HG03457 (cell line): ENCODE measurements at regions not wholly inside any gene's neighbourhood (a gene's known extent, or its start where the extent isn't known, plus 50 kb on each side); places are given as distances from the start of the nearest gene placed in this dataset.

Source experiments
- ATAC-seq: cut with Tn5 transposase; IDR thresholded peaks from one replicate; pipeline ENCODE4 v1.9.1; 2021; ENCODE audit warnings: moderate number of reproducible peaks; ENCODE audit not compliant: unreplicated experiment

GRCh38 chr13:34405410-34406181 lies 536.5 kb upstream of the NBEA start:
- ATAC-seq = no peak

DNA sequence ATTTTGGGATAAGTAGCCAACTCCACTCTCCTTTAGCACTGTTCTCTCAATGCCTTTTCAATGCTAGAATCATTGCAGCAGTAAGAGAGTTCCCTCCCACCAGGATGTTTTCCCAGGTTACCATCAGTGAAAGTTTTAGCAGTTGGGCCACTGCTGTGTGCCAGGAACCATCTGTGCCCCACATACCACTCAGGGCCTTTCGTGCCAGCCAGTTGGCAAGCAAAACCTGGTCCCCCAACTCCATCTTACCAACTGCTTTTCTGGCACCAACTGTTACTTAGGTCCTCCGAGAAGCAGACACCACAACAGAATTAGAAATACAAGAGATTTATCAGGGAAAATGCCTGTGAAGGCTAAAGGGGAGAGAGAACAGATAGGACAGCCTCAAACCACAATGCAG lies 533.4 kb upstream of the NBEA start:
- no peak for ATAC-seq

DNA sequence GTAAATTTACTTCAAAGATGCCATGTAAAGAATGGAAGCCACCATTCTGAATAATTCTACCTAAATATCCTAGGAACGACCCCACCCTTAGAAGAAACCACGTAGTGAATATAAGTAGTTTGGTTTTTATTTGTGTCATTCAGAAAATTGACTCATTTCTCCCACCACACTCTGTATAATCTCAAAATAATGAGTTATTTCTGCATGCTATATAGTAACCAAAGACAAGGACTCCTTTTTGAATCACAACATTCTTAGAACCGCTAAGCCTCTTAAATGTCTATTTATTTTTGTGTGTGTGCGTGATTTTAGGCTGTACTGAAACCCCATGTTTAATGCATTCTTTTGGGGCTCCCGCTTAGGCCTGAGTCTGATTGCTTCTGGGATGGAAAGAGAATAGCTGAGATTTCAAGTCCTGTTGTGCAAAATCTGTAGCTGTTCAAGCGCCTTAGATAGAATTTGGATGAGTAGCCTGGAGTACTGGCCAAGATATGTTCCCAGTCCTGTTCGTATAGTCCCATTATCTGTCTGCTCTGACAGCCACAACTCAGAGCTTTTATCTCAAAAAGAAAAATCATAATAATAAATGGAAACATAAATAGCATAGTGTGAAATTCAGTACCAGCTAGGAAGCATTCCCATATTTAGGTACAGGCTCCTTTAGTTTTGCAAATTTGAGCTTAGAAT lies 532.4 kb upstream of the NBEA start:
- ATAC-seq = no peak

DNA sequence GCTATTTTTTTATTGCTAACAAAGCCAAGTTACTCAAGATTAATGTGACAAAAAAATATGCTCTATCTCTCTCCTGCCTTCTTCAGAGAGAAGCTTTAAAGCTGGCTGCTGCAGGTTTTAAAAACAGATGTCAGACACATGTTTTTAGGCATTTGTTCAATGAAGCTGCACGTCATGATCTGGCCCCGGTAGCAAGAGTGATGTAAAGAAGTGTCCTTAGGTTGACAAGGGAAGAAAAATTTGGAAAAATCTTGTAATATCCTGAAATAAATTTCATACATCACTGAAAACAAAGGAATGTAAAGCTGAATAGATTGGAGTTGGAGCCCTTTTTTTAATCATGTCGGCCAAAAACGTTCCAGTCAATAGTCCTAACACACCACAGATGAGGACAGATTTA lies 531.4 kb upstream of the NBEA start:
- no peak for ATAC-seq

GRCh38 chr13:34411177-34411576 lies 530.9 kb upstream of the NBEA start:
- no peak for ATAC-seq

DNA sequence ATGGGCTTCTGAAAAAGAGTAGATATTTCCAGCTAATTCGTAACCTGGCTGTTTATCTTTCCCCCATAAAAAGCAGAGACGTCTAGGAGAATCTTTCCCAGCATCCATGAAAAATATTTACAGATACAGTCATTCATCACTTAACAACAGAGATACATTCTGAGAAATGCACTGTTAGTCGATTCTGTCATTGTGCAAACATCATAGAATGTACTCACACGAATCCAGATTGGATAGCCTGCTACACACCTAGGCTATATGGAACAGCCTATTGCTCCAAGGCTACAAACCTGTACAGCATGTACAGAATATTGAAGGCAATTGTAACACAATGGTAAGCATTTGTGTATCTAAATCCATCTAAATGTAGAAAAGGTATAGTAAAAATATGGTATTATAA lies 530.2 kb upstream of the NBEA start:
- no peak for ATAC-seq

DNA sequence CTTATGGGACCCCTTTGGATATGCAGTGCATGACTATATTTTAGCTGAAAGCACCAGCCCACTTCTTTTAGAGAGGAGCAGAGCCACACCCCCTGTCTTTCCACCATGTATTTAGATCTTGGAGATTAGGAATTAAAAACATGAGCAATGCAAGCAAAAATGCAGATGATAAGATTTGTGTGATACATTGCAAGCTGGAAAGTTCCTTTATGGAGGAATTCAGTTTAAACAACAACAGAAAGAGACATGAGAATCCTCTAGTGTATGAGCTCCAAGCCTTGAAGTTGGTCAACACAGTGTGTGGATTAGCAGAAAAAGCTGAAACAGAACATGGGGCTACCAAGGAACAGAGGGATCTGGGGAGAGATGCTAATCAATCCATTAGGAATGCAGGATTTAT lies 529.8 kb upstream of the NBEA start:
- ATAC-seq = no peak

- no peak for ATAC-seq
These were observed 529.2 kb upstream of the NBEA start for GRCh38 chr13:34412817-34413375.

DNA sequence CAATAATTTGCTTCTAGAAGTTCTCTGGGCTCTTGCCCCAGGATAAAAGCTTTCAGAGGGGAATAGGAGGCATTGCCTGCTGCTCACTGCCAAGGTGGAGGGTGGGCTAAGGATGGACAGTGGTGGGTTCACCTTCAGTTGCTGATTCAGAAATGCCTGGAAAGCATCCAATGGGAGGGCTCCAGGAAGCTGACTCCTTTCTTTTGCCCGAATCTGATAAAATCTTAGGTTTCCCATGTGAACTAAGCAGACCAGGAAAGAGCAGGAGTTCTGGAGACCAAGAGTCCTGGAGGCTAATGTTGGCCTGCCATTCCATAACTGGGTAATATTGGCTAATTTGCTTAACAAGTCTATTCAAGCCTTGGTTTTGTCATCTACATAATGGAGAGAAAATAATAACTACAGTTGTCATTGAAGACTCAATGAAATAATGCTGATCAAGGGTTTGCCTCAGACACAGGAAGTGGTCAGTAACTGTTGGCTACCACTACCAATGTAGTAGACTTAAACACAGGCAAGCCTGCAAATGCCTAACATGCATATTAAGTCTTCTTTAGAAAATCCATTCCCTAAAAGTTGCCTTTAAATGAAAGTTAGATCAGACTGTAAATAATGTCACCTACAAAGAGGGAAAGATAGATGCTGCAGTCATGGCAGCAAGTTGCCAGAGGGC lies 528.4 kb upstream of the NBEA start:
- ATAC-seq = no peak

DNA sequence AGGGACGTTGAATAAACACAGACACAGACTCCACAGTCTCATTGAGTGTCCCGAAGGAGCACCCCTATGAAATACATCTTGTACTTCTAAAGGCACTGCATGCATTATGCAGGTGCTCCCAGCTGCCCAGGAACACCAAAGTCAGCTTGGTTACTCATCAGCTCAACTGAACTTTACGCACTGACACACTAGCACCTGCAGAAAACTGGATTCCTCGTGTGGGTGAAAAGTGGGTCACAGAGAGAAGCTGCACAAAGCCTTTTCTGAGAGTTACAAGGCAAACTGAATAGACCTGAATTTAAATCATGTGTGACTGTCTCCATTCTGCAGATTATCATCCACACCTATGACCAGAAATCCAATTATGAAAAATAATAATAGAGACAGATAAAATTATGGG lies 527.5 kb upstream of the NBEA start:
- ATAC-seq = no peak

- ATAC-seq = no peak
These were observed 525.1 kb upstream of the NBEA start for GRCh38 chr13:34416971-34417380.

- ATAC-seq = no peak
These were observed 524.2 kb upstream of the NBEA start for GRCh38 chr13:34417896-34418295.

GRCh38 chr13:34419025-34419424 lies 523.0 kb upstream of the NBEA start:
- no peak for ATAC-seq

DNA sequence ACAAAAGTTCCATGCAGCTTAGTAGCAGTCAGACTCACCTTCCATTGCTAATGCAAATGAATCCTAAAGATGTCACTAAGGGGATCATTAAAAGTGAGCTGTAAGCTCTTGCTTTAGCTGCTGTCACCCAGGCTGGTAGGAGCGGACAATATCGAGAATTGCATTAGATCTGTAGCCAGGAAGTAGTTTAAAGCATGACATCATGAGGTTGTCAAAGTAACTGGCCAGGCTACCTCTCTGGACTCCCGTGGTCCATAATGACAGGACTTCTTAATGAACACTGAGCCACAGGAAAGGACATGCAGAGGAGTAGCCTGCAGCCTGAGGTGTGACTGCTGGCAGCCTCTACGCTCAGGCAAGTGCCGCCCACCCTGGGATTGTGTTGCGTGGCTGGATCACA lies 522.3 kb upstream of the NBEA start:
- no peak for ATAC-seq

DNA sequence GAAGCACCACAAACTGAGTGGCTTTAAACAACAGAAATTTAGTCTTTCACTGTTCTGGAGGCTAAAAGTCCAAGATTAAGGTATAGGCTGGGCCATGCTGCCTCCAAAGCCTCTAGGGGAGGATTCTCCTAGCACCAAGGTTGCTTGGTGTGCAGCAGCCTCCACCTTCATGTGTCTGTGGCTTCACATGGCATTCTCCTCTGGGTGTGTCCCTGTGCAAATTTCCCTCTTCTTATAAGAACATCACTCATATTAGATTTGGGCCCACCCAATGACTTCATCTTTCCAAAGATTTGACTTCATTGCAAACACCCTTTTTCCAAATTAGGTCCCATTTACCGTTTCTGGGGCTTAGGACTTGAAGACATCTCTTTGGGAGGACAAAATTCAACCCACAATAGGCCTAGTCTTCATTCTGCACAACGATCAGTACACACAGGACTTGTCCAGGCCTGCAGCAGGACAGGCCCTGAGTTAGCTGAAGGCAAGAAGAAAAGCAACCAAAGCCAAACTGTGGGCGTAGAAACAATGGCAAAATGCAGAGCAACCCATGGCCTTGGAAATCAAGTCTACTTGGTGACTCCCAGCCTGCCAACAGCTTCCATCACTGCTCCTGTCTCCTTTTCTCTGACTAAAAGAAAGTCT lies 521.2 kb upstream of the NBEA start:
- ATAC-seq = no peak

DNA sequence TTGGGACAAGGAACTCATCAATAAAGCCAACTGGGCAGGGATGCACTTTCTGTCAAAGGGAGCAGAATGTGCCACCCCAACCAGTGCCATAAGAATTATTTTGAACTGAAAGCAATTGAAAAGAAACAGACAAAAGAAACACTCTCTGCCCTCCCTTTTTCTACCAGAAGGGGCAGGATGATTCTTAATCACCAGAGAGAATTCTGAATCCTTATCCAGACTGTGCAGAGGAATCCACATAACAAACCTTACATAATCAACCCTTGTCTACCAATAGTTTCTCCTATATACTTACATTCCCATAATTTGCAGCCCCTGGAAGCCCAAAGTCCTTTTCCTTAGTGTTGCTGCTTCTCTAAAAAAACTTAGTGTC lies 520.7 kb upstream of the NBEA start:
- ATAC-seq = no peak

DNA sequence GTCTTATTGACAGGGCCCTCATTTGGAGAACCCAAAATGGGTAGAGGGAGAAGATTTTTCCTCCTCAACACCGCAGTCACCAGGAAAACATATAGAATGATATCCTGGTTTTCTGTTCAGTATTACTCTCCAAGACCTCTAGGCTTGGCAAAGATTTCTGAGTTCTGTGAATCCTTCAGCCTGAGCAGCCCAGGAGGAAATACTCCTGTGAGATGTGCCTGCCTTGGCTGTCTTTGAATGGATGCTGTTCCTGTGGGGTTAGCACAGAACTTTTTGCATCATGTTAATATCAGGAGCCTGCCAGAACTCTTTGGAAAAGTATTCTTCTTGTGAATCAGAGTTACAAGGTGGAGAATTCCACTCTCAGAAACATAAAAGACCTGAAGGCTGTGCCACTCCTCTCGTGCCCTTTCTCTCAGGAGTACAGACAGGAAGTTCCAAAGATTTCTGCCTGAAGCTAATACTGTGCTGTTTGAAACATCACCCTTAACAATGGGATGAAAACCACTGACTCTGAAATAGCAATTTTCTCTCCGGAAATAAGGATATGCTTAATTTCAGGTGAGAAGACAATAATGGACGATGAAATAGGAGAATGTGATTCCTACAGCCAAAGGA lies 520.1 kb upstream of the NBEA start:
- ATAC-seq = no peak

DNA sequence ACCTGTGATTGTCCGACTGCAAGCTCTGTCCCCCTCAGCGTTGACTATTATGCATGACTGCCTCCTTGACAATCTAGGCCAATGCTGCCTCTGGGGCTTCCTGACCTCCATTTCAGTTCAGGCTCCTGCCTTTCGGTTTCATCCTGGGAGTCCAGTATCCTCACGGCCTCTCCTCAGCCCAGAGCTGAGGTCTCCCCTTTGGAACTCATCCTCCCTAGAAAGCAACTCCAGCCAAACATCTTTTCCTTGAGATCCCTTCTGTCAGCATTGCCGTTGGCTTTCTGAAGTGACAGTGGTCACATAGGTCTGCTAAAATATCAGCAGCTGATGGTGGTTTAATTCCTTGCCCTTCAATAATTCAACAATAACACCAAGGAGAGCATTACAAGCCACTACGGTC lies 519.1 kb upstream of the NBEA start:
- no peak for ATAC-seq

- no peak for ATAC-seq
These were observed 516.6 kb upstream of the NBEA start for GRCh38 chr13:34425327-34425949.

DNA sequence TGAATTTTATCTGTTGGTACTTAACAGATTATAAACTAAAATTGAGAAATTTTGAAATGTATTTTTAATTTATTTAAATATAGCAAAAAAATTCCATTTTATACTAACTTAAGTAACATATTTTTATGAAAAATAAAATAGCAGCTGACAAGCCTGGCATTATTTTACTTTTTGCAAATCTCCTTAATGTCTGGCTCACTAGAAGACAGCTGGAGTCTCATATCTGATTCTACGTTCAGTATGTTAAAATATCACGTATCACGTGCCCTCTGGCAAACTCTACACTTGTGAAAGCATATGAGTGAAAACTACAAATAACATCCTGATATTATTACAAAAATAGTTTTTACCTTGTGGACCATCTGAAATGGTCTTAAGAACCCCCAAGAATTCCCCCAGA lies 513.2 kb upstream of the NBEA start:
- ATAC-seq = no peak

- ATAC-seq = no peak
These were observed 511.8 kb upstream of the NBEA start for GRCh38 chr13:34430294-34430693.
